Endothelial cell of umbilical vein (primary cell): ENCODE measurements at regions not wholly inside any gene's neighbourhood (a gene's known extent, or its start where the extent isn't known, plus 50 kb on each side); places are given as distances from the start of the nearest gene placed in this dataset.

Experiments
- BruUV-seq: library from RNA; stranded (reverse); fragments of 400-500 nt; replicated peaks from 2 replicates; lab custom pipeline; 2021; lab: Mats Ljungman, UMichigan
- CTCF ChIA-PET: fragments of 300-600, 350-600 bp; sonication (Branson Sonifier 250); formaldehyde crosslinking; loops from one replicate; lab custom pipeline; 2021; ENCODE audit warnings: antibody characterized with exemption, inconsistent platforms; lab: Charles Lee
- POLR2A ChIA-PET: fragments of 300-600, 350-600 bp; sonication (Branson Sonifier 250); formaldehyde crosslinking; loops from one replicate; lab custom pipeline; 2021; ENCODE audit warnings: antibody characterized with exemption, inconsistent platforms; lab: Charles Lee
- DNase-seq: peaks from one replicate; pipeline ENCODE4 v3.0.0-alpha.2; 2011; ENCODE audit warnings: low read depth, low spot score
- FAIRE-seq: peaks from 2 replicates; lab custom pipeline; 2011; peaks lifted over from hg19 to GRCh38; lab: Jason Lieb, UNC
- H2AFZ ChIP-seq: 2 replicates; pipeline ENCODE4 v1.6.0; 2012; ENCODE audit warnings: low read depth, low read length, control low read depth, inconsistent platforms
- H3K27ac ChIP-seq: 2 replicates; pipeline ENCODE4 v1.5.1; 2011; ENCODE audit warnings: low read depth, mild to moderate bottlenecking, control low read depth, low read length, moderate library complexity; ENCODE audit not compliant: insufficient read depth
- H3K27me3 ChIP-seq, 2 experiments: 2 replicates each; pipeline versions ENCODE4 v1.6.0 to v1.6.1; 2011; ENCODE audit warnings: low read length in 2 of 2, mixed read lengths in 1 of 2; ENCODE audit not compliant: control insufficient read depth in 2 of 2, insufficient read depth in 2 of 2
- H3K36me3 ChIP-seq, 2 experiments: 2 replicates in 1 of 2; 3 replicates in 1 of 2; pipeline ENCODE4 v1.5.1; 2011; ENCODE audit warnings: low read length in 2 of 2, mild to moderate bottlenecking in 1 of 2, moderate library complexity in 1 of 2; ENCODE audit not compliant: control insufficient read depth in 2 of 2, insufficient read depth in 2 of 2; ENCODE audit errors: extremely low read depth in 1 of 2
- H3K4me1 ChIP-seq: 3 replicates; pipeline ENCODE4 v1.5.1; 2011; ENCODE audit warnings: mild to moderate bottlenecking, low read length; ENCODE audit not compliant: control insufficient read depth, insufficient read depth; ENCODE audit errors: extremely low read depth
- H3K4me2 ChIP-seq: 2 replicates; pipeline ENCODE4 v1.6.1; 2011; ENCODE audit warnings: low read length, control low read depth, mixed read lengths; ENCODE audit not compliant: insufficient read depth
- H3K4me3 ChIP-seq, 3 experiments: fragments of 200-600 bp in 1 of 3; sonication (generic), shearing (Covaris generic) in 1 of 3; replicated peaks in 1 of 3; 2 replicates each; pipeline ENCODE4 v1.5.1; 2011 to 2016; ENCODE audit warnings: control low read depth in 3 of 3, low read length in 3 of 3, mild to moderate bottlenecking in 2 of 3, inconsistent platforms in 1 of 3, low read depth in 1 of 3, moderate library complexity in 1 of 3; ENCODE audit not compliant: insufficient read depth in 1 of 3
- H3K79me2 ChIP-seq: 2 replicates; pipeline ENCODE4 v1.6.0; 2012; ENCODE audit warnings: low read length, inconsistent platforms; ENCODE audit not compliant: control insufficient read depth, insufficient read depth
- H3K9ac ChIP-seq: replicated peaks from 2 replicates; pipeline ENCODE3; 2011; ENCODE audit warnings: low read length, control low read depth; ENCODE audit not compliant: insufficient read depth; ENCODE audit errors: extremely low read depth
- H3K9me1 ChIP-seq: replicated peaks from 3 replicates; pipeline ENCODE4 v1.6.0; 2011; ENCODE audit warnings: mild to moderate bottlenecking, low read length; ENCODE audit not compliant: control insufficient read depth, insufficient read depth; ENCODE audit errors: extremely low read depth
- H3K9me3 ChIP-seq: replicated peaks from 2 replicates; pipeline ENCODE4 v1.5.1; 2012; ENCODE audit warnings: low read length, inconsistent platforms; ENCODE audit not compliant: control insufficient read depth, insufficient read depth
- H4K20me1 ChIP-seq: replicated peaks from 2 replicates; pipeline ENCODE3; 2011; ENCODE audit warnings: mild to moderate bottlenecking, low read length; ENCODE audit not compliant: control insufficient read depth, insufficient read depth; ENCODE audit errors: extremely low read depth
- CTCF ChIP-seq, 2 donors: IDR thresholded peaks; 1 replicate in 1 of 2; 2 replicates in 1 of 2; pipeline ENCODE4 v1.5.1; 2011; ENCODE audit warnings: low read length in 2 of 2, mild to moderate bottlenecking in 2 of 2, moderate library complexity in 2 of 2, control low read depth in 1 of 2, inconsistent platforms in 1 of 2, low read depth in 1 of 2; ENCODE audit not compliant: insufficient read depth in 1 of 2; ENCODE audit errors: extremely low read depth in 1 of 2
- FOS ChIP-seq: IDR thresholded peaks from 2 replicates; pipeline ENCODE4 v1.6.1; 2011; ENCODE audit warnings: mild to moderate bottlenecking, low read length, moderate library complexity, borderline replicate concordance; ENCODE audit not compliant: insufficient read depth
- GATA2 ChIP-seq: IDR thresholded peaks from 2 replicates; pipeline ENCODE4 v1.7.0; 2011; ENCODE audit warnings: low read depth, mild to moderate bottlenecking, moderate library complexity, mixed read lengths, low read length; ENCODE audit not compliant: insufficient read length, insufficient read depth
- JUN ChIP-seq: IDR thresholded peaks from 2 replicates; pipeline ENCODE4 v1.6.1; 2011; ENCODE audit warnings: borderline replicate concordance, low read depth; ENCODE audit not compliant: insufficient read length, insufficient read depth
- MYC ChIP-seq: IDR thresholded peaks from one replicate; pipeline ENCODE4 v1.6.1; 2011; ENCODE audit warnings: mild to moderate bottlenecking, low read depth, low read length
- POLR2A ChIP-seq: IDR thresholded peaks from 2 replicates; pipeline ENCODE4 v1.6.1; 2012; ENCODE audit warnings: low read depth, mild to moderate bottlenecking, control low read depth, low read length
- POLR2AphosphoS5 ChIP-seq: IDR thresholded peaks from 2 replicates; pipeline ENCODE4 v1.6.1; 2012; ENCODE audit warnings: low read depth, mild to moderate bottlenecking, control low read depth, low read length, moderate library complexity; ENCODE audit not compliant: insufficient read depth
- dilution Hi-C: fragments of 300-500 bp; cut with MboI; formaldehyde crosslinking; loops from one replicate; pipeline ENCODE4 v1.15.0; 2019; ENCODE audit warnings: low sequenced_read_pairs; ENCODE audit not compliant: extremely low pct_ligation_motif_present
- intact Hi-C: fragments of 100-400 bp; cut with micrococcal nuclease; formaldehyde crosslinking; loops from one replicate; pipeline ENCODE4 v1.10.0; 2022
- TF ChIP-seq, protein P1 (sequence below): IDR thresholded peaks from 2 replicates; pipeline ENCODE4 v1.6.1; 2011; ENCODE audit not compliant: insufficient read depth, insufficient read length

- no peaks in the 10 kb centered on the region for H3K36me3 ChIP-seq
- H3K9ac ChIP-seq, result no peak overlapping the region
- no peaks in the 10 kb centered on the region for H3K79me2 ChIP-seq
- no peaks in the 10 kb centered on the region for H4K20me1 ChIP-seq
- H3K4me2 ChIP-seq, result no peak overlapping the region
- no peak overlapping the region for H3K27ac ChIP-seq
- BruUV-seq, result no TSS peak
- H3K4me3 ChIP-seq, result no peak overlapping the region
- no peak overlapping the region for H2AFZ ChIP-seq
- no peaks in the 10 kb centered on the region for H3K9me3 ChIP-seq
- no peaks in the 10 kb centered on the region for H3K27me3 ChIP-seq
- TF ChIP-seq POLR2A (no peak), MYC (no peak), GATA2 (no peak), POLR2AphosphoS5 (no peak), FOS (no peak), JUN (no peak)
- TF ChIP-seq, protein P1, sequence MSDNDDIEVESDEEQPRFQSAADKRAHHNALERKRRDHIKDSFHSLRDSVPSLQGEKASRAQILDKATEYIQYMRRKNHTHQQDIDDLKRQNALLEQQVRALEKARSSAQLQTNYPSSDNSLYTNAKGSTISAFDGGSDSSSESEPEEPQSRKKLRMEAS, result no peak
- H3K4me1 ChIP-seq, result no peaks in the 10 kb centered on the region
- DNase-seq (no peak), FAIRE-seq (no peak)
- dilution Hi-C loops, result no loop called here
- intact Hi-C loops, result no loop called here
- POLR2A ChIA-PET, result no interaction called here
- CTCF ChIA-PET, result interaction anchor here (1.2 kb wide), 1 partner anchor 11 kb away, joined by 3 read pairs; no protein-coding TSS in a partner anchor
- H3K9me1 ChIP-seq, result no peaks in the 10 kb centered on the region
Observed at GRCh38 chr15:69602921-69603320, 150.3 kb downstream of the RPLP1 start.

- Histone ChIP-seq H3K4me1 (no peaks in the 10 kb centered on the region), H3K4me2 (no peak overlapping the region), H3K9me1 (no peaks in the 10 kb centered on the region), H3K4me3 (no peak overlapping the region), H3K79me2 (no peaks in the 10 kb centered on the region), H4K20me1 (no peaks in the 10 kb centered on the region), H3K9me3 (no peaks in the 10 kb centered on the region), H3K27me3 (no peaks in the 10 kb centered on the region), H3K36me3 (no peaks in the 10 kb centered on the region), H2AFZ (no peak overlapping the region), H3K27ac (no peak overlapping the region), H3K9ac (no peak overlapping the region)
- DNase-seq, result no peak
- TF ChIP-seq MYC (no peak), POLR2AphosphoS5 (no peak), CTCF (IDR thresholded peaks at IDR 0.05; ENCODE audit: extremely low read depth in 1 of 2, insufficient read depth in 1 of 2, low read depth in 1 of 2, low read length in 2 of 2) (no peak)
- TF ChIP-seq, protein P1, result no peak
- FAIRE-seq, result no peak
- intact Hi-C loops, result no loop called here
- CTCF ChIA-PET, result interaction anchor here (1.2 kb wide), 1 partner anchor 12 kb away, joined by 3 read pairs; no protein-coding TSS in a partner anchor
- BruUV-seq, result no TSS peak
- dilution Hi-C loops, result no loop called here
- POLR2A ChIA-PET, result interaction anchor here (0.6 kb wide), 1 partner anchor 498 kb away, joined by 11 read pairs; no protein-coding TSS in a partner anchor
Observed at GRCh38 chr15:69603369-69604071, 150.9 kb downstream of the RPLP1 start.
